ENCODE measurements at regions not wholly inside any gene's neighbourhood (a gene's known extent, or its start where the extent isn't known, plus 50 kb on each side); places are given as distances from the start of the nearest gene placed in this dataset.

DNA sequence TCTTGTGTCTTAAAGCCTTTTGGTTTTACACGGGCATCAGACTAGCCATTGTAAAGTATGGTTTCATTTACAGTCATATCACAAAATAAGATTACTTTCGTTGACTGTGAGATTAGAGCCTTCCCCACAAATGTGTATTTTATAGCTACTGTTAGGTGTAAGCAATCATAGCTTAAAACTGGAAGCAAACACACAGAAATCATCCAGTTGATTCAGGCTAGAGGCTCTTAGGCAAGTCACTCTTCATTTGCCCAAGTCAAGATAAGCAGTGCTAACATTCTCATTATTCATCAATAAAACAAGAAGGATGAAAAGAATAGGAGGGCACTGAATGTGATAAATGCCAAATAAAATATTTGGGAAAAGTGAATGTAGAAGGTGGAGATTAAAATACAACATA lies 448.7 kb upstream of the FAM241A start:
- in situ Hi-C loops (cut with MboI; ENCODE audit: low sequenced_read_pairs in 4 of 4) (no loop called here), intact Hi-C loops (cut with DNase I; ENCODE audit: low total_unique reads) (no loop called here)
- ATAC-seq (no peak), DNase-seq (no peak)
- Histone ChIP-seq H3K4me3 (no peak overlapping the region), H3K27me3 (no peaks in the 10 kb centered on the region), H3K9me3 (no peaks in the 10 kb centered on the region), H3K36me3 (no peaks in the 10 kb centered on the region), H3K4me1 (no peaks in the 10 kb centered on the region), H3K27ac (no peak overlapping the region)
- TF ChIP-seq, protein P1, sequence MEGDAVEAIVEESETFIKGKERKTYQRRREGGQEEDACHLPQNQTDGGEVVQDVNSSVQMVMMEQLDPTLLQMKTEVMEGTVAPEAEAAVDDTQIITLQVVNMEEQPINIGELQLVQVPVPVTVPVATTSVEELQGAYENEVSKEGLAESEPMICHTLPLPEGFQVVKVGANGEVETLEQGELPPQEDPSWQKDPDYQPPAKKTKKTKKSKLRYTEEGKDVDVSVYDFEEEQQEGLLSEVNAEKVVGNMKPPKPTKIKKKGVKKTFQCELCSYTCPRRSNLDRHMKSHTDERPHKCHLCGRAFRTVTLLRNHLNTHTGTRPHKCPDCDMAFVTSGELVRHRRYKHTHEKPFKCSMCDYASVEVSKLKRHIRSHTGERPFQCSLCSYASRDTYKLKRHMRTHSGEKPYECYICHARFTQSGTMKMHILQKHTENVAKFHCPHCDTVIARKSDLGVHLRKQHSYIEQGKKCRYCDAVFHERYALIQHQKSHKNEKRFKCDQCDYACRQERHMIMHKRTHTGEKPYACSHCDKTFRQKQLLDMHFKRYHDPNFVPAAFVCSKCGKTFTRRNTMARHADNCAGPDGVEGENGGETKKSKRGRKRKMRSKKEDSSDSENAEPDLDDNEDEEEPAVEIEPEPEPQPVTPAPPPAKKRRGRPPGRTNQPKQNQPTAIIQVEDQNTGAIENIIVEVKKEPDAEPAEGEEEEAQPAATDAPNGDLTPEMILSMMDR (IDR thresholded peaks at IDR 0.05 in 4 of 5, conservative IDR thresholded peaks at IDR 0.05 in 1 of 5) = no peak
- no peak for TF ChIP-seq POLR2A (IDR thresholded peaks at IDR 0.05)

DNA sequence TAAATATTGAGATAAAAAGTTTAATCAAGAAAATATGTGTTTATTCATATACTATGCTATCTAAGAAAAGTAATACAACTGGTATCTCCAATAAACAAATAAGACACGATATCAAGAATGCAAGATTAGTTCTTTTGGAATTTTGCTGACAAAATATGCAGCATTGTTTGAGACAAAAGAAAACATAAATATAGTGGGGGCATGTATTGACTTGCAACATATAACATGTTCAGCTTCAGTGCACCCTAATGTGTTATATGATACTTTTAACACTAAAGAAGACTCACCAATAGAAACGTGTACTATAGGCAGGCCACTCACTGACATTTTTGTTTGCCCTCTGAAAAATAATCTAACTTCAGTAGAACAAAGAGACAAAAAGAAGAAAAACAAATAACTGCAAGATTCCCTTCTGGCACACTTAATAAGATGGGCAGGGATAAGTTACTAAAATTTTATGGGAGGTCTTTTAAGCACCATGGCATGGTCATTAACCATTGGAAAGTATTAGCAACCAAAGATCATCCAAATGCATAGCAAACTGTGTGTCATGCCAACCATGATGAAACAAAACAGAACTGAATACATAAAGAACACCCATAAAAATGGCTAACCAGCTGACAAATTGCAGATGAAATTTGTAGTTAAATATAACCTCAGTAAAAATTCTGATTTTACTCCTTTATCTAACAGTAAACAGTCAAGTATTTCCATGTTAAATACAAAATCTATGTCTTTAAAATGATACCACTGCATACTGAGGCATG lies 447.9 kb upstream of the FAM241A start:
- Histone ChIP-seq H3K27me3 (no peaks in the 10 kb centered on the region), H3K4me3 (no peak overlapping the region), H3K36me3 (no peaks in the 10 kb centered on the region), H3K4me1 (no peaks in the 10 kb centered on the region), H3K9me3 (no peaks in the 10 kb centered on the region), H3K27ac (no peak overlapping the region)
- DNase-seq (no peak), ATAC-seq (no peak)
- intact Hi-C loops (cut with DNase I; ENCODE audit: low total_unique reads) (no loop called here), in situ Hi-C loops (cut with MboI; ENCODE audit: low sequenced_read_pairs in 4 of 4) (no loop called here)
- no peak for TF ChIP-seq POLR2A (IDR thresholded peaks at IDR 0.05)
- TF ChIP-seq, protein P1 (IDR thresholded peaks at IDR 0.05 in 4 of 5, conservative IDR thresholded peaks at IDR 0.05 in 1 of 5) = no peak

DNA sequence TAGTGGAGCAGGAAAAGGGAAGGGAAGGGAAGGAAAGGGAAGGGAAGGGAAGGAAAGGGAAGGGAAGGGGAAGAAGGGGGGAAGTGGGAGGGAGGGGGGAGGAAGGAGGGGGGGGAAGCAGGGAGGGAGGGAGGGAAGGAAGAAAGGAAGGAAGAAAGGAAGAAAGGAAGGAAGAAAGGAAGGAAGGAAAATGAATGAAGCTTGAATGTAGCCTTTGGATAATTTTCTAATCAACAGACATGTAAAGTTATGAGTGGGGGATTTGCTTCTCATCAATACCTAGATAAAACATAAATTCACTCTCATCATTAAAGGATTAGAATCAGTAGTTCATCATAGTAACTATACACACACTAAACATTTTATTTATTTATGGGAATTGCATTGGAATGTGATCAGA lies 446.9 kb upstream of the FAM241A start:
- Histone ChIP-seq H3K36me3 (no peaks in the 10 kb centered on the region), H3K9me3 (no peaks in the 10 kb centered on the region), H3K27me3 (no peaks in the 10 kb centered on the region), H3K27ac (no peak overlapping the region), H3K4me1 (no peaks in the 10 kb centered on the region), H3K4me3 (no peak overlapping the region)
- ATAC-seq (no peak), DNase-seq (no peak)
- intact Hi-C loops (cut with DNase I; ENCODE audit: low total_unique reads) (no loop called here), in situ Hi-C loops (cut with MboI; ENCODE audit: low sequenced_read_pairs in 4 of 4) (no loop called here)
- TF ChIP-seq, protein P1 (IDR thresholded peaks at IDR 0.05 in 4 of 5, conservative IDR thresholded peaks at IDR 0.05 in 1 of 5) = no peak
- no peak for TF ChIP-seq POLR2A (IDR thresholded peaks at IDR 0.05)

DNA sequence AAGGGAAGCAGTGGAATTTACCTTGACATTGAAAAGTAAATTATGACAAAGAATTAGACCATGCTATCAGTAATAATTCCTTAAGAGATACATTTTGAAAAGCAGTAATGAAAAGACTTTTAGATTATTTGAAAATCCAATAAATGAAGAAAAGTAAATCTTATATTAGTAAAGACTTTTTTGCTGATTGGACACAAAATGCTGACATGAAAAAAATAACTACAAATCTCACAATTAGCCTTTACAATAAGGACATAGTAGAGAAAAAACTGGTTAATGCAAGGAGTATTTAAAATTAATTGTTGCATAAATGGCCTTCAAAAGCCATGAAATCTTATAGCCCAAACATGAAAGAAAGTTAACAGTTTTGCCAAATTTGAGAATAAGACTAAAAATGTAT lies 446.1 kb upstream of the FAM241A start:
- H3K9me3 ChIP-seq = no peaks in the 10 kb centered on the region
- DNase-seq (no peak), ATAC-seq (no peak)
- H3K4me1 ChIP-seq = no peaks in the 10 kb centered on the region
- H3K27me3 ChIP-seq = no peaks in the 10 kb centered on the region
- no peak overlapping the region for H3K27ac ChIP-seq
- in situ Hi-C loops (cut with MboI; ENCODE audit: low sequenced_read_pairs in 4 of 4) = no loop called here
- intact Hi-C loops (cut with DNase I; ENCODE audit: low total_unique reads) = no loop called here
- H3K4me3 ChIP-seq = no peak overlapping the region
- TF ChIP-seq POLR2A (IDR thresholded peaks at IDR 0.05) = no peak
- TF ChIP-seq, protein P1 (IDR thresholded peaks at IDR 0.05 in 4 of 5, conservative IDR thresholded peaks at IDR 0.05 in 1 of 5) = no peak
- no peaks in the 10 kb centered on the region for H3K36me3 ChIP-seq

DNA sequence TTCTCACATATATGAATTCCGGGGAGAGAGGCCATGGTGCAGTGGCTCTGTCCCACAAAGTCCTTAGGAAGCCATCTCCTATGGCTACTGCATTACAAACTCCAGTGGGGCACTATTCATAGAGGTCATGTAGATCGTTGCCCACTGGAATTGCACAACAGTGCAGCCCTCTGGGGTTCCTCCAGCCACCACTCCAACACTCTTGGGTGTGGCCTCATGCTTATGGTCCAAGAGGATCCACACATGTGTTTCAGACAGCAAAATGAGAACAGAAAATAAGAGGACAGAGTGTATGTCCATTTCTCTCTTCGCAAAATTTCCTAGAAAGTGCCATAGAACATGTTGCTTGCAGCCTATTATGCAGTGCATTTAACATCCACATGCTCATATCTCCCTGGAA lies 444.2 kb upstream of the FAM241A start:
- DNase-seq (no peak), ATAC-seq (no peak)
- H3K36me3 ChIP-seq = no peaks in the 10 kb centered on the region
- no peak overlapping the region for H3K4me3 ChIP-seq
- intact Hi-C loops (cut with DNase I; ENCODE audit: low total_unique reads) (no loop called here), in situ Hi-C loops (cut with MboI; ENCODE audit: low sequenced_read_pairs in 4 of 4) (no loop called here)
- H3K27me3 ChIP-seq = no peaks in the 10 kb centered on the region
- H3K4me1 ChIP-seq = no peaks in the 10 kb centered on the region
- no peak overlapping the region for H3K27ac ChIP-seq
- TF ChIP-seq, protein P1 (IDR thresholded peaks at IDR 0.05 in 4 of 5, conservative IDR thresholded peaks at IDR 0.05 in 1 of 5) = no peak
- TF ChIP-seq POLR2A (IDR thresholded peaks at IDR 0.05) = no peak
- no peaks in the 10 kb centered on the region for H3K9me3 ChIP-seq
